ENCODE measurements at regions not wholly inside any gene's neighbourhood (a gene's known extent, or its start where the extent isn't known, plus 50 kb on each side); places are given as distances from the start of the nearest gene placed in this dataset.

DNA sequence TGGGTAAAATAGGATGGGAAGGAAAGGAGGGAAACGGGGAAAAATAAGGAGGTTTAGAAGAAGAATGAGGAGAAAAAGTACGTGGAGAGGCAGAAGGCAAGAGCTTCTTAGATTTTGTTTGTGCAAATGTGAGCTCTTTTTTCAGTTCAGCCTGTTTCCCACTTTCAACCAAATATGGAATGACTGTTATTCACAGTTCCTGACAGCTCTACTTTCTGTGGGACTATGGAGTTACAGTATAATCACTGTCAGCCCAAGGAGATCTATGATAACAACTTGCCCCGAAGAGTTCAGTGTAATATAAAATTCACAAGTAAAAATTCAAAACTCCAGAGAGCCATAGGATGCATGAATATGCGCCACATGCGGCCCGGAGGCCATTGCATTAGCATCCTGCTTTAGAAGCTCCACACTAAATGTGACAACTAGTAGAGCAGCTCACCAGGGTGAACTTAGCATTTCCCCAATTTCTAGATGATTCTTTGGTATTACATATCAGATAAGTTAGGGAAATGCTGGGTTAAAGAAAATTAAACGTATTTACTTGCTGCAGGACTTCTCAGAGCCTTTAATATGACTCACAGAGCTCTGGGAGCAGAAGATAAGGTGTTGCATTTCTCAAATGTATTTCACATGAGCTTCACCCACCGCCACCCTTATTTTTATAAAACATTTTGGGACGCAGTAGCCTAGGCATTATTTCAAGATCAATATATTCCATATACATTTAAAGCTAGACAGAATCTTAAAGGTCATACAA lies 234.6 kb downstream of the EBLN2 start:
- H3K4me2 ChIP-seq (ENCODE audit: insufficient read depth in 1 of 2, low read depth in 2 of 2, low read length in 2 of 2) = no peak overlapping the region
- H3K27ac ChIP-seq (ENCODE audit: low read depth, low read length) = no peak overlapping the region
- FAIRE-seq (no peak), DNase-seq (ENCODE audit: low read depth in 1 of 2, low spot score in 2 of 2) (no peak)
- CTCF ChIA-PET (ENCODE audit: partially characterized antibody) = interaction anchor here (0.9 to 1.2 kb wide), 4 partner anchors 10 to 206 kb away, joined by 3 to 4 read pairs (median 3); no protein-coding TSS in a partner anchor
- H3K4me1 ChIP-seq (replicated peaks in 1 of 4; ENCODE audit: control insufficient read depth in 3 of 4, insufficient read depth in 4 of 4, low read length in 3 of 4) = no peaks in the 10 kb centered on the region; a peak in 2 of 7 replicates
- POLR2A ChIA-PET (ENCODE audit: partially characterized antibody) = no interaction called here
- no peaks in the 10 kb centered on the region for H3K79me2 ChIP-seq (ENCODE audit: control insufficient read depth in 1 of 2, insufficient read depth in 2 of 2, low read length in 2 of 2)
- H4K91ac ChIP-seq (replicated peaks; ENCODE audit: insufficient read length, low read length) = no peak overlapping the region
- no peak overlapping the region for H2BK15ac ChIP-seq (ENCODE audit: low read length)
- H3K23ac ChIP-seq (ENCODE audit: insufficient read length) = no peak overlapping the region
- H3K4ac ChIP-seq (replicated peaks; ENCODE audit: insufficient read length, low read depth, low read length) = no peak overlapping the region
- H2BK120ac ChIP-seq (replicated peaks; ENCODE audit: low read depth, low read length) = no peak overlapping the region
- H3K36me3 ChIP-seq (ENCODE audit: control insufficient read depth in 2 of 4, insufficient read depth in 4 of 4, low read length in 3 of 4) = no peaks in the 10 kb centered on the region
- H3K27me3 ChIP-seq (replicated peaks in 1 of 4; ENCODE audit: control insufficient read depth in 3 of 4, extremely low read depth in 1 of 4, insufficient read depth in 3 of 4, low read length in 3 of 4) = no peaks in the 10 kb centered on the region
- H3K56ac ChIP-seq (replicated peaks; ENCODE audit: insufficient read length, low read depth, low read length) = no peak overlapping the region
- H2BK5ac ChIP-seq (ENCODE audit: low read depth, low read length) = no peak overlapping the region
- H3K79me1 ChIP-seq (ENCODE audit: low read depth, low read length) = no peaks in the 10 kb centered on the region
- 0 out of 2 replicates have a peak overlapping the region, but pooled peaks have one; percentile 29 for H4K8ac ChIP-seq (ENCODE audit: extremely low read depth, insufficient read depth, low read length)
- no peak overlapping the region for H3K18ac ChIP-seq (ENCODE audit: extremely low read depth, low read length)
- no peak overlapping the region for H3K4me3 ChIP-seq (ENCODE audit: extremely low read depth in 1 of 4, insufficient read depth in 2 of 4, low read depth in 3 of 4, low read length in 4 of 4)
- H3K23me2 ChIP-seq (ENCODE audit: low read depth, low read length) = no peaks in the 10 kb centered on the region
- no peaks in the 10 kb centered on the region for H4K20me1 ChIP-seq (replicated peaks in 1 of 2; ENCODE audit: control insufficient read depth in 1 of 2, insufficient read depth in 2 of 2, low read length in 2 of 2)
- H2AFZ ChIP-seq (ENCODE audit: low read length) = peak overlapping the region; percentile 10; the same call in 1 of the 2 replicates
- H2AK5ac ChIP-seq (ENCODE audit: low read depth, low read length) = no peak overlapping the region
- H4K5ac ChIP-seq (ENCODE audit: insufficient read length, low read depth, low read length) = no peak overlapping the region
- 85 to 97% methylated on average over 2 to 9 of the region's 9 CpGs for WGBS, 2 experiments (ENCODE audit: extremely low coverage in 1 of 2, insufficient coverage in 1 of 2, insufficient read length in 1 of 2, insufficient replicate concordance in 2 of 2, low coverage in 1 of 2, low lambda C conversion rate in 2 of 2, missing lambda C conversion rate in 1 of 2)
- no peak overlapping the region for H3K9ac ChIP-seq (replicated peaks in 1 of 4; ENCODE audit: extremely low read depth in 1 of 4, low read depth in 3 of 4, low read length in 3 of 4)
- H3K9me3 ChIP-seq (ENCODE audit: insufficient read depth in 2 of 2, low read depth in 1 of 2, low read length in 1 of 2) = no peaks in the 10 kb centered on the region
- H3K14ac ChIP-seq (ENCODE audit: insufficient read length) = no peak overlapping the region
- no peak overlapping the region for H2BK12ac ChIP-seq (ENCODE audit: low read depth, low read length)
- no peak overlapping the region for H2BK20ac ChIP-seq (ENCODE audit: low read length)
- no peak for TF ChIP-seq TAF1 (IDR thresholded peaks at IDR 0.05; ENCODE audit: low read depth, low read length)
- no peak for TF ChIP-seq CHD1 (IDR thresholded peaks at IDR 0.05; ENCODE audit: low read depth, low read length)
- TF ChIP-seq SP4 (IDR thresholded peaks at IDR 0.05; ENCODE audit: low read length) = no peak
- TF ChIP-seq MAFK (IDR thresholded peaks at IDR 0.05; ENCODE audit: low read depth, low read length) = no peak
- TF ChIP-seq EP300 (IDR thresholded peaks at IDR 0.05; ENCODE audit: borderline replicate concordance in 1 of 2, low read depth in 2 of 2, low read length in 2 of 2) = no peak
- TF ChIP-seq KDM5A (IDR thresholded peaks at IDR 0.05; ENCODE audit: low read length) = no peak
- no peak for TF ChIP-seq ASH2L (IDR thresholded peaks at IDR 0.05; ENCODE audit: low read length)
- TF ChIP-seq RNF2 (IDR thresholded peaks at IDR 0.05; ENCODE audit: borderline replicate concordance, low read depth, low read length, missing control alignments, poor library complexity, severe bottlenecking) = no peak
- no peak for TF ChIP-seq JUN (IDR thresholded peaks at IDR 0.05; ENCODE audit: low read depth, low read length)
- no peak for TF ChIP-seq SIRT6 (IDR thresholded peaks at IDR 0.05; ENCODE audit: low read length)
- no peak for TF ChIP-seq RFX5 (IDR thresholded peaks at IDR 0.05; ENCODE audit: borderline replicate concordance, low read depth, low read length)
- TF ChIP-seq EGR1 (IDR thresholded peaks at IDR 0.05; ENCODE audit: borderline replicate concordance, low read depth, low read length) = no peak
- no peak for TF ChIP-seq NANOG (IDR thresholded peaks at IDR 0.05; ENCODE audit: insufficient read depth, low read depth, low read length, poor library complexity, severe bottlenecking)
- TF ChIP-seq TEAD4 (IDR thresholded peaks at IDR 0.05; ENCODE audit: low read depth, low read length) = no peak
